Lung (tissue), 11 donors: ENCODE measurements at regions not wholly inside any gene's neighbourhood (a gene's known extent, or its start where the extent isn't known, plus 50 kb on each side); places are given as distances from the start of the nearest gene placed in this dataset.

ENCODE experiments used
- ATAC-seq: fragments of 200-7000 bp; cut with Tn5 transposase; one replicate; pipeline ENCODE4 v1.9.1; 2020; ENCODE audit warnings: moderate number of reproducible peaks; ENCODE audit not compliant: insufficient read depth, low FRiP score
- DNase-seq, 3 donors: peaks; one replicate each; pipeline ENCODE4 v3.0.0-alpha.2; 2013 to 2017
- H3K27ac ChIP-seq, 2 donors: one replicate each; pipeline ENCODE4 v1.5.1; 2013; ENCODE audit warnings: mild to moderate bottlenecking in 2 of 2, moderate library complexity in 2 of 2, control low read depth in 1 of 2, inconsistent platforms in 1 of 2, low read depth in 1 of 2, low read length in 1 of 2
- H3K27me3 ChIP-seq, 3 donors: one replicate each; pipeline ENCODE4 v1.5.1; 2013; ENCODE audit warnings: low read length in 2 of 3; ENCODE audit not compliant: control insufficient read depth in 3 of 3, insufficient read depth in 3 of 3
- H3K36me3 ChIP-seq, 4 donors: one replicate each; pipeline ENCODE4 v1.5.1; 2013; ENCODE audit warnings: low read length in 4 of 4, mild to moderate bottlenecking in 1 of 4, moderate library complexity in 1 of 4; ENCODE audit not compliant: control insufficient read depth in 4 of 4, insufficient read depth in 4 of 4
- H3K4me1 ChIP-seq, 5 donors: one replicate each; pipeline ENCODE4 v1.5.1; 2013; ENCODE audit warnings: low read length in 5 of 5, mild to moderate bottlenecking in 2 of 5, moderate library complexity in 1 of 5; ENCODE audit not compliant: control insufficient read depth in 5 of 5, insufficient read depth in 5 of 5
- H3K4me3 ChIP-seq: one replicate; pipeline ENCODE4 v1.5.1; 2013; ENCODE audit warnings: mild to moderate bottlenecking, control low read depth, moderate library complexity
- H3K9ac ChIP-seq, 2 donors: one replicate each; pipeline ENCODE4 v1.5.1; 2013; ENCODE audit warnings: low read length in 2 of 2, control low read depth in 1 of 2; ENCODE audit not compliant: insufficient read depth in 1 of 2
- H3K9me3 ChIP-seq, 4 donors: one replicate each; pipeline ENCODE4 v1.5.1; 2013; ENCODE audit warnings: low read length in 3 of 4, mild to moderate bottlenecking in 1 of 4, moderate library complexity in 1 of 4; ENCODE audit not compliant: control insufficient read depth in 4 of 4, insufficient read depth in 3 of 4
- CTCF ChIP-seq: IDR thresholded peaks from 2 replicates; pipeline ENCODE4 v1.5.1; 2012; ENCODE audit warnings: mild to moderate bottlenecking; ENCODE audit errors: control extremely low read depth, extremely low read depth
- WGBS, 2 donors: extraction: QIAGEN DNeasy Blood & Tissue Kit; methylation state at CpG; one replicate each; pipeline ENCODE4 v1.1.7; 2013; 5-methylcytosine and 5-hydroxymethylcytosine counted together
- donor health status: control.
- donor health status: control.
- donor health status: Bipolar disorder and iron deficiency.
- donor health status: healthy.
- donor health status: DM: yes; HTN: yes; CAD: no.

DNA sequence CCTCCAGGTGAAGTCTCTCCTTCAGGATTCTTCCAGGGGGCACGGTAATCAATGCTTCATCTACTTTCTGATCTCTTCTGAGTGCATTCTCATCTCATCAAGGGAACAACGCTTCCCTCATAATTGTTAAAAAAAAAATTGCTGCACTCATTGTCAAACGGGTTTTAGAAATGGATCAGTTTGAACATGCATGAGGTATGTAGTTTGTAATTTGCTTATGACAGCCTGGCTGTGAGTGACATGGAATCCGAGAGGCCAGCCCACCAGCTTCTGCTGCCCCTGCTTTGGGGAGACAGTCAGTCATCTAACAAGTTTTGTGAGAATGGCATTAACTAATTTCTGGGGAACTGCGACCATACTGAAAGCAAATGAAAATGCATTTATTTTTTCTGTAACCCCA, 791.9 kb upstream of the SOX11 start:
- TF ChIP-seq CTCF: no peak
- Histone ChIP-seq H3K9me3 (peaks cover 0 to 2% (median 0%) of the 10 kb centered on the region in 4 donors), H3K27ac (no peak overlapping the region), H3K4me3 (no peak overlapping the region), H3K9ac (no peak overlapping the region), H3K4me1 (peaks cover 0 to 2% (median 0%) of the 10 kb centered on the region in 5 donors), H3K27me3 (no peaks in the 10 kb centered on the region), H3K36me3 (no peaks in the 10 kb centered on the region)
- DNase-seq: no peak
- ATAC-seq: no peak
- 71 to 77% methylated on average over 5 of the region's 5 CpGs for WGBS, 2 donors

DNA sequence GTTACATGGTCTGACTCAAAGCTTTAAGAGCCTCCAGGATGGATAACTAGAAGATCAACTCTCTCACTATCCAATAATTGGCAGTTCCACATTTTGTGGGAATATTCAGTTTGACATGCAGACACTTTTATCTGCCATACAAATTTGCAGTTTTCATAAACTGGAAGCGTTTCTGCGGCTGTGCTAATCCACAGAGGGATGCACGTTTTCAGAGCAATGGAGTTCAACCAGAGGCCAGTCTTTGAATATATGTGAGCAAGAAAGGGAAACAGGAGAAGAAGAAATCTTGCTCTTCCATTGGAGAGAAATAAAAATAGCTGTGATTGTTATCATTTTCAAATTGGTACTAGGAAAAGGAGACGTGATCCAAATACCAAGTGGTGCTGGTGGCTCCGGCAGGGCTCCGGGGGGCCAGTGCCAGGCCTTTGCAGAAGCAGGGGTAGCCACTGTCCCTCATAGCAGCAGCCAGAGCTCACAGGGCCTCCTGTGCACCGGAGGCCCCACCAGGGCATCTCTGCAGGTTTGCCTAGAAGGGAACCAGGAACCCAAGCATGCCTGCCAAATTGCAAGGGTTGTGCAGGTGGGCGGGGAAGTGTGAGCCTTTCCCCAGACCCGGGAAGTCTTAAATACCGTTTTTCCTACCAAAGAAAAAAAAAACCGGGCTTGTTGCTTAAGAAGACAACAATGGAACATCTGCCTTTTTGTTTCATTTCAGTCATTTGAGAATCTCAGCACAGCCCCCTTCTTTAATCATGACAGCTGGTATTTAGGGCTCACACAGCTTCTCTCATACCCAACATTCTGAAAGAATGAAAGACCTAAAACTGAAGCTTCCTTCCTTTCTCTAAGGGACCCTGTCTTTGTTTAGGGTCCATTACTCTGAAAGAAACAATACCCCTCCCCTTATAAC, 791.1 kb upstream of the SOX11 start:
- ATAC-seq (no peak), DNase-seq (no peak)
- no peaks in the 10 kb centered on the region for H3K27me3 ChIP-seq
- TF ChIP-seq CTCF: no peak
- 82 to 87% methylated on average over 11 of the region's 11 CpGs for WGBS, 2 donors
- no peak overlapping the region for H3K9ac ChIP-seq
- no peaks in the 10 kb centered on the region for H3K36me3 ChIP-seq
- peaks cover 0 to 2% (median 0%) of the 10 kb centered on the region in 5 donors for H3K4me1 ChIP-seq
- peaks cover 0 to 2% (median 0%) of the 10 kb centered on the region in 4 donors for H3K9me3 ChIP-seq
- no peak overlapping the region for H3K4me3 ChIP-seq
- H3K27ac ChIP-seq: no peak overlapping the region

- no peak for TF ChIP-seq CTCF
- H3K4me3 ChIP-seq: no peak overlapping the region
- H3K36me3 ChIP-seq: no peaks in the 10 kb centered on the region
- WGBS, 2 donors: 50 to 51% methylated on average over 12 of the region's 12 CpGs
- H3K27ac ChIP-seq: no peak overlapping the region
- H3K9me3 ChIP-seq: peaks cover 0 to 2% (median 0%) of the 10 kb centered on the region in 4 donors
- no peaks in the 10 kb centered on the region for H3K27me3 ChIP-seq
- DNase-seq (peak in 2 of 3 donors; percentile 15 to 21), ATAC-seq (no peak)
- H3K4me1 ChIP-seq: peaks cover 0 to 2% (median 0%) of the 10 kb centered on the region in 5 donors
- no peak overlapping the region for H3K9ac ChIP-seq
Observed at GRCh38 chr2:4903656-4904348, 788.4 kb upstream of the SOX11 start.
